Keratinocyte (primary cell): ENCODE measurements at regions not wholly inside any gene's neighbourhood (a gene's known extent, or its start where the extent isn't known, plus 50 kb on each side); places are given as distances from the start of the nearest gene placed in this dataset.

Source experiments
- DNase-seq: peaks from one replicate; pipeline ENCODE4 v3.0.0-alpha.2; 2011; ENCODE audit warnings: low read depth, missing footprints, low spot score
- FAIRE-seq: peaks from 2 replicates; lab custom pipeline; 2011; peaks lifted over from hg19 to GRCh38; lab: Jason Lieb, UNC
- H2AFZ ChIP-seq: 2 replicates; pipeline ENCODE4 v1.6.0; 2012; ENCODE audit warnings: low read length, control low read depth, inconsistent platforms; ENCODE audit not compliant: control insufficient read depth
- H3K27ac ChIP-seq: 2 replicates; pipeline ENCODE4 v1.5.1; 2011; ENCODE audit warnings: low read length; ENCODE audit not compliant: control insufficient read depth, insufficient read depth
- H3K27me3 ChIP-seq: 3 replicates; pipeline ENCODE4 v1.6.0; 2011; ENCODE audit warnings: low read length; ENCODE audit not compliant: control insufficient read depth, insufficient read depth; ENCODE audit errors: extremely low read depth
- H3K36me3 ChIP-seq, 2 experiments: 2 replicates in 1 of 2; 3 replicates in 1 of 2; pipeline ENCODE4 v1.5.1; 2011; ENCODE audit warnings: low read length in 2 of 2, mild to moderate bottlenecking in 1 of 2; ENCODE audit not compliant: control insufficient read depth in 2 of 2, insufficient read depth in 2 of 2; ENCODE audit errors: extremely low read depth in 1 of 2
- H3K4me1 ChIP-seq: 3 replicates; pipeline ENCODE4 v1.5.1; 2011; ENCODE audit warnings: low read length; ENCODE audit not compliant: control insufficient read depth, insufficient read depth; ENCODE audit errors: extremely low read depth
- H3K4me2 ChIP-seq: 3 replicates; pipeline ENCODE4 v1.6.0; 2011; ENCODE audit warnings: low read depth, low read length; ENCODE audit not compliant: control insufficient read depth, insufficient read depth; ENCODE audit errors: extremely low read depth
- H3K4me3 ChIP-seq, 3 experiments: fragments of 200-600 bp in 1 of 3; sonication (generic) in 1 of 3; 2 replicates in 2 of 3; 3 replicates in 1 of 3; pipeline ENCODE4 v1.5.1; 2011 to 2016; ENCODE audit warnings: low read length in 3 of 3, mild to moderate bottlenecking in 3 of 3, control low read depth in 2 of 3, inconsistent platforms in 1 of 3, low read depth in 1 of 3, mixed read lengths in 1 of 3, mixed run types in 1 of 3, moderate library complexity in 1 of 3; ENCODE audit not compliant: control insufficient read depth in 2 of 3, insufficient read depth in 2 of 3; ENCODE audit errors: extremely low read depth in 1 of 3
- H3K79me2 ChIP-seq: 2 replicates; pipeline ENCODE4 v1.6.0; 2012; ENCODE audit warnings: low read length; ENCODE audit not compliant: control insufficient read depth, insufficient read depth
- H3K9ac ChIP-seq: 3 replicates; pipeline ENCODE4 v1.6.0; 2011; ENCODE audit warnings: low read length; ENCODE audit not compliant: control insufficient read depth, insufficient read depth; ENCODE audit errors: extremely low read depth
- H3K9me1 ChIP-seq: 3 replicates; pipeline ENCODE4 v1.6.0; 2011; ENCODE audit warnings: low read length; ENCODE audit not compliant: control insufficient read depth, insufficient read depth; ENCODE audit errors: extremely low read depth
- H3K9me3 ChIP-seq: 2 replicates; pipeline ENCODE4 v1.5.1; 2012; ENCODE audit warnings: low read depth, low read length; ENCODE audit not compliant: control insufficient read depth
- H4K20me1 ChIP-seq: 3 replicates; pipeline ENCODE4 v1.6.0; 2011; ENCODE audit warnings: low read length; ENCODE audit not compliant: control insufficient read depth, insufficient read depth; ENCODE audit errors: extremely low read depth
- CTCF ChIP-seq, 3 experiments: IDR thresholded peaks in 1 of 3; conservative IDR thresholded peaks in 1 of 3; optimal IDR thresholded peaks in 1 of 3; 2 replicates in 2 of 3; 3 replicates in 1 of 3; pipeline versions ENCODE3 to v1.5.1; 2011; ENCODE audit warnings: low read length in 3 of 3, mild to moderate bottlenecking in 3 of 3, moderate library complexity in 2 of 3, control low read depth in 1 of 3, inconsistent platforms in 1 of 3; ENCODE audit not compliant: insufficient read depth in 2 of 3; ENCODE audit errors: extremely low read depth in 1 of 3
- EZH2 ChIP-seq: IDR thresholded peaks from one replicate; pipeline ENCODE4 v1.6.1; 2012; ENCODE audit warnings: inconsistent platforms, mild to moderate bottlenecking, low read length, moderate library complexity
- dilution Hi-C: fragments of 300-500 bp; cut with MboI; formaldehyde crosslinking; loops from one replicate; pipeline ENCODE4 v1.7.0; 2020; ENCODE audit warnings: low sequenced_read_pairs; ENCODE audit not compliant: extremely low pct_ligation_motif_present

GRCh38 chr7:46134385-46134784, 213.3 kb upstream of the IGFBP3 start:
- H3K36me3 ChIP-seq: no peaks in the 10 kb centered on the region
- no peaks in the 10 kb centered on the region for H3K27me3 ChIP-seq
- DNase-seq (no peak), FAIRE-seq (no peak)
- H3K79me2 ChIP-seq: no peaks in the 10 kb centered on the region
- H2AFZ ChIP-seq: no peak overlapping the region
- H3K27ac ChIP-seq: no peak overlapping the region
- no peaks in the 10 kb centered on the region for H4K20me1 ChIP-seq
- peaks cover 4% of the 10 kb centered on the region for H3K4me1 ChIP-seq
- H3K9me3 ChIP-seq: no peaks in the 10 kb centered on the region
- dilution Hi-C loops: no loop called here
- no peak overlapping the region for H3K9ac ChIP-seq
- H3K4me2 ChIP-seq: no peak overlapping the region
- no peak overlapping the region for H3K4me3 ChIP-seq
- H3K9me1 ChIP-seq: no peaks in the 10 kb centered on the region
- TF ChIP-seq EZH2 (no peak), CTCF (optimal IDR thresholded peaks at IDR 0.05 in 1 of 3, IDR thresholded peaks at IDR 0.05 in 1 of 3, conservative IDR thresholded peaks at IDR 0.05 in 1 of 3; ENCODE audit: extremely low read depth in 1 of 3, insufficient read depth in 2 of 3, low read length in 3 of 3) (no peak)

GRCh38 chr7:46133751-46134150, 212.7 kb upstream of the IGFBP3 start:
- Histone ChIP-seq H4K20me1 (no peaks in the 10 kb centered on the region), H3K4me3 (no peak overlapping the region), H3K9me1 (no peaks in the 10 kb centered on the region), H3K4me2 (no peak overlapping the region), H3K79me2 (no peaks in the 10 kb centered on the region), H3K27me3 (no peaks in the 10 kb centered on the region), H3K9ac (no peak overlapping the region), H3K4me1 (peaks cover 4% of the 10 kb centered on the region), H3K27ac (no peak overlapping the region), H3K36me3 (no peaks in the 10 kb centered on the region), H2AFZ (no peak overlapping the region), H3K9me3 (no peaks in the 10 kb centered on the region)
- DNase-seq (no peak), FAIRE-seq (no peak)
- TF ChIP-seq CTCF (optimal IDR thresholded peaks at IDR 0.05 in 1 of 3, IDR thresholded peaks at IDR 0.05 in 1 of 3, conservative IDR thresholded peaks at IDR 0.05 in 1 of 3; ENCODE audit: extremely low read depth in 1 of 3, insufficient read depth in 2 of 3, low read length in 3 of 3) (no peak), EZH2 (no peak)
- dilution Hi-C loops: no loop called here
